ENCODE measurements at regions not wholly inside any gene's neighbourhood (a gene's known extent, or its start where the extent isn't known, plus 50 kb on each side); places are given as distances from the start of the nearest gene placed in this dataset.

DNA sequence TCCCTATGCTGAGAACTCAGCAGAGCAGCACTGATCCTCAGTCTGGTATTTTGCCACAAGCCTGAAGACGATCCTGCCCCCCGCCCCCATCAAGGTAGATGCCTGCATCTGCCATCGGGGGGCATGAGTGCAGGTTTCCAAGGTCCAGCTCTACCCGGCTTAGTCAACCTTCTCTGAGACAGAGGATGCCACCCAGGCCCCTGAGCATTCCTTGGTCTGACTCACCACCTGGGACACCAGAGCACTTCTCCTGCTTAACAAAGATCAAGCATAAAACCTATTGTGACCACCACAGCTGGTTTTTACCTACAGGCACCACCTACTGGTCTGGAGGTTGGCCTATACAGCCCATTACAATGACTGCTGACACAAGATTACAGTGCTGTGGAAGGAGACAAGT lies 1168.1 kb downstream of the PCDH19 start:
- TF ChIP-seq CBX8 (IDR thresholded peaks at IDR 0.05) = no peak
- TF ChIP-seq BHLHE40 (IDR thresholded peaks at IDR 0.05; ENCODE audit: low read depth, low read length) = no peak
- TF ChIP-seq, protein P1, sequence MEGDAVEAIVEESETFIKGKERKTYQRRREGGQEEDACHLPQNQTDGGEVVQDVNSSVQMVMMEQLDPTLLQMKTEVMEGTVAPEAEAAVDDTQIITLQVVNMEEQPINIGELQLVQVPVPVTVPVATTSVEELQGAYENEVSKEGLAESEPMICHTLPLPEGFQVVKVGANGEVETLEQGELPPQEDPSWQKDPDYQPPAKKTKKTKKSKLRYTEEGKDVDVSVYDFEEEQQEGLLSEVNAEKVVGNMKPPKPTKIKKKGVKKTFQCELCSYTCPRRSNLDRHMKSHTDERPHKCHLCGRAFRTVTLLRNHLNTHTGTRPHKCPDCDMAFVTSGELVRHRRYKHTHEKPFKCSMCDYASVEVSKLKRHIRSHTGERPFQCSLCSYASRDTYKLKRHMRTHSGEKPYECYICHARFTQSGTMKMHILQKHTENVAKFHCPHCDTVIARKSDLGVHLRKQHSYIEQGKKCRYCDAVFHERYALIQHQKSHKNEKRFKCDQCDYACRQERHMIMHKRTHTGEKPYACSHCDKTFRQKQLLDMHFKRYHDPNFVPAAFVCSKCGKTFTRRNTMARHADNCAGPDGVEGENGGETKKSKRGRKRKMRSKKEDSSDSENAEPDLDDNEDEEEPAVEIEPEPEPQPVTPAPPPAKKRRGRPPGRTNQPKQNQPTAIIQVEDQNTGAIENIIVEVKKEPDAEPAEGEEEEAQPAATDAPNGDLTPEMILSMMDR (IDR thresholded peaks at IDR 0.05) = no peak

All from A549 (cell line).